ENCODE measurements at regions not wholly inside any gene's neighbourhood (a gene's known extent, or its start where the extent isn't known, plus 50 kb on each side); places are given as distances from the start of the nearest gene placed in this dataset.

DNA sequence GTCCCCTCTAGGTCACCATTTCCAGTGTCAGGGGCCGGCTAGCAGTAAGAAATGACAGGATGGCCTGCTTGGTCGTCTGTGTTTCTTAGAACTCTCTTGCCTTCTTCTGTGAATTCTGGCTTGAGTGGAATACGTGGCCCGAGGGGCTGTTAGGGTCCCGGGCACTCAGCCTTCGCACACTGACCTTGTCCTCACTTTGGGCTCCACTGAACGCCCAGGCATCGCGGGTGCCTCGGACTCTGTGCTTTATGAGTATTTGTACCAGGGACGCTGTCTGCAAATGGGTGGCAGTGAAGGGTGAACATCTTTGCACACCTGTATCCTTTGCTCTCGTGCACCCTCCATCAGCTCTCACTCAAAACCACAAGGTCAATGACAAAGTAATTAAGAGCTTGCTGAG, 123.4 kb upstream of the ANO1 start:
- no peak for DNase-seq

DNA sequence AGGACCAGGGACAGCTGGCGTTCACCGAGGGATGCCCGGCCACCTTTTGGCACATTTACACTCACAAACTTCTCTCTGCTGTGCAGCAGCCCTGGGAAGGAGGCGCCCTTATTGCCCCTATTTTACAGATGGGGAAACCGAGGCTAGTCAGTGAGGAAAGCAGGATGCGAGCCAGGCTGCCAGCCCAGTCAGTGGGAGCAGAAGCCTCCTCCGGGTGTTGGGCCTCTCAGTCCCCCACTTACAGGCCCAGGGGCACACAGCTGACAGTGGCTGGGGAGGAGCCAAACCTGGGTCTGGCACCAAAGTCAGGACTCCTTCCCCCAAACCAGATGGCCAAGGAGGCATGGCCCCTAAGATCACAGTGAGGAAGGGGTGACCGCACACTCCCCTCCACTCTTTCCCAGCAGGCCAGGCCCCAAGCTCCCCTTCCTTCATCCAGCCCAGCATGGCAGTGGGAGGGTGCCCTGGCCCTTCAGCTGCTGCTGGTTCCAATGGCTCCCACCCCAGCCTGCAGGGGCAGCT, 121.4 kb upstream of the ANO1 start:
- DNase-seq: no peak

DNA sequence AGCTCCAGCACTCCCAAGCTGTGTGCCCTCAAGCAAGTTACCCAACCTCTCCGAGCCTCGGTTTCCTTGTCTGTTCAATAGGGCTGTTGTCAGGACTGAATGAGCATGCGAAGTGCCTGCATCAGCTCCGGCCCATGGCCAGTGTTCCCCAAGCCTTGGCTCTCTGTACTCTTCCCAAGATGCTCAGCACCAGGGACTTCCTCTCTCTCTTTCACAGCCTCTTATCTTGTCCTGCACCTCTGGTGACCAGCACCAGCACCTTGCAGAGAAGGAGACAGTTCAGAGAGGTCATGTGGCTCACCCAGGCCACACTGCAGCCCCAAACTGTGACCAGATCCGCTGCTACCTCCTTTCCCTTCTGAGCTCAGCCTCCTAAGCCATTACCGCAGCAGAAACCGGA, 120.3 kb upstream of the ANO1 start:
- no peak for DNase-seq

DNA sequence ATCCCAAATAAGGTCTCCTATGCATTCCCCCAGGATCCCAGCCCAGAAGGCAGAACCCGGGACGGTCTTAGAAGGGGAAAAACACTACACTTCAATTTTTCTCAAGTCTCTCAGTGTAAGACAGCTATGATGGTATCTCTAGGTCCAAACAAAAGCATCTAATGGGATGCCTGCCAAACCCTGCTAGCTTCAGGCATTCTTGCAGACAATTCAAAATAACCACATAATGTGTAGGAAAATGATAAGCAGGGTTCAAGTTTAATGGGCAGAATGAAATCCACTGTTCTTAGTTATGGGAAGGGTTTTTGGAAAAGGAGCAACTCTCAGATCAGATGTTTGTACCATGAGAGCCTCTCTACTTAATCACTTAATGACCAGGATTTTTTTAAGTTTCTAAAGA, 119.8 kb upstream of the ANO1 start:
- no peak for DNase-seq

DNA sequence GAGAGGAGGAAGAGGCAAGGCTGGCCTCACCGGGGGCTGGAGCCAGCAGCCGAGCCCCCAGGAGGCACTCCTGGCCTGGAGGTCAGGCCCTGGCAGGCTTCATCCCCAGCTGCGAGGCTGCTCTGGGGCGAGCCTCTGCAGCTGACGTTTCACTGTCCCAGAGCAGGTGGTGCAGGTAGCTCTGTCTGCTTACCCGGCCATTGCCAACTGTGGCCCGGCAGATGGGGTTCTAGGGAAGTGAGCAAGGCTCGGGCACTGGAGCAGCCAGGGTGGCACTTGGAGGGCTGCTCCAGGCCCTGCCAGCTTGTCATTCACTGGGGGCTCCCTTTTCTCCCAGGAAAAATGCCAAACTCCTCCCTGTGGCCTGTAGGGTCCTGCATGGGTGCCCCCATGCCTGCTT, 118.7 kb upstream of the ANO1 start:
- no peak for DNase-seq

DNA sequence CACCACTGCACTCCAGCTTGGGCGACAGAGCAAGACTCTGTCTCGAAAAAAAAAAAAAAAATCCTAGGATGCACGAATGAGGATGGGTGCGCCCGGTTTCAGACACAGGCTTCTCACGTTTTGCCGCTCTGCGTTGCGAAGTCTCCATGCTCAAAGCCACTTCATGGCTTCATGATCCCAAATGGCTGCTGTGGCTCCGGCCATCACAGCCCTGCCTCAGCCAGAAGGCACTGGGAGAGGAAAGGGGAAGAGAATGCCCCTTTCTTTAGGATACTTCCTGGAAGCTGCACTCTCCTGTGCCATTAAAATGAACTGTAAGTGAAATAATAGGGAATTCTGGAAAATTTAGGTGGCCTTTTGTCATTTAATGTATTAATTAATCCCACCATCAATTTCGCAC, 116.4 kb upstream of the ANO1 start:
- DNase-seq: no peak

DNA sequence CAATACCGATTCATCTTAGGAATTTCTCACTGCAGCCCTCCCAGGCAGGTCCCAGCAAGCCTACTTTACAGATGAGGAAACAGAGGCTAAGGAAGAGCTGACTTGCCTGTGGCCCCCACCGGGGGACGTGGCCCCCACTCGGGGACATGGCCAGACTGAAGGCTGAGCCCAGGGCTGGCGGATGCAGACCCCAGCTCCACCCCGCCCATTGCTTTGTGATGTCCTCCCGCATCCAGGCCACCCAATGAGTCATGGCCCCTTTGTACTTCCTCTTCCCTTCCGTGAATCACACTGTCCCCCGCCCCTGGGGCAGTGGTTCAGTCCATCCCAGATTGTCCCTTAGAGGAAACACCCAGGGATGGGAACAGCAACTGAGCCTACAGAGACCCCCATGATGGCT, 116.0 kb upstream of the ANO1 start:
- DNase-seq: no peak

DNA sequence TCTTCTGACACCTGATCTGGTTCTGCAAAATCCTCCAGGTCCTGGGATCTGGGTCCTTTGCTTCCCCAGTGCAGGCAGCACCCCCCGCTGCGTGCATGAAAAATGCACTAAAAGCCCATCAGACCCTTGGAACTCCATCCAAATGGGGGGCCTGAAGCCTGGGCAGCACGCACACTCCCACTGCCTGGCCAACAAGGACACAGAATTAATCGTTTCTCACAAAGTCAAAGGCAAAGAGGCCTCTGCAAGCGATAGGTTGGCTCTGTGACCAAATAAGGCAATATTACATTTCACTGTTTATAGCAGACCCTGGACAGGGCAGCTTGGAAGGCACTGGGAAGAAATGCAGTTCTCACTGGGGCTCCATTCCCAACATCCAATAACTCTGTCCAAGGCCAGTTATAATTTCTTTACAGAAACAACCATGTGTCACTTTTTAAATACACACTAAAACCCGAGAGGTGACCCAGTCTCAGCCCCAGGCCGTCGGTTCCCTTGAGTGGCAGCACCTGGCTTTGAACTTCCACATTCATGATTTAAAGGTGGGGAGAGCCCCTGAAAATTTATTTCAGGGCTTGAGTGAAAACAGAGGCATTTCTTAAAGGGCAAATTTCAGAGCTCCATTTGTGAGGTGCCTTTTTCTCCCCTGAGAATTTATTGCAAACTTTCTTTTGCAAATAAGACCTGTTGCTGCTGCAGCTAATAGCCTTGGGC, 114.4 kb upstream of the ANO1 start:
- DNase-seq: no peak

DNA sequence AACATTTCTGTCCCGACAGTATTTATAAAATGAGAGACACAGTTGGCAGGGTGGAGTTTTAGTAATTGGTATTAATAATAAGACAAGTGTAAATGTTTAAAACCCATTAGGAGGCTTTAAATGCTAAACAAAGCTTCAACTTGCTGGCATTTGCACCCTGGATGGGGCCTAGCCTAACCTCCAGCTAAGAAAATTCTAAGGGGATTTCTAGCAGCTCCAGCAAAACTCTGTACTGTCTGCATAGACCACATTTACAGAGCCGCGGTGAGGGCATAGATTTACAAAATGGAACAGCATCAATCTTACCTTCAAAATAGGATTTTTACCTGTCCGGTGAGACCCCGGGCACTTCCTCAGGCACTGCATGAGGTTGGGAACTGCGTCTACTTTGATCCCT, 113.9 kb upstream of the ANO1 start:
- no peak for DNase-seq

DNA sequence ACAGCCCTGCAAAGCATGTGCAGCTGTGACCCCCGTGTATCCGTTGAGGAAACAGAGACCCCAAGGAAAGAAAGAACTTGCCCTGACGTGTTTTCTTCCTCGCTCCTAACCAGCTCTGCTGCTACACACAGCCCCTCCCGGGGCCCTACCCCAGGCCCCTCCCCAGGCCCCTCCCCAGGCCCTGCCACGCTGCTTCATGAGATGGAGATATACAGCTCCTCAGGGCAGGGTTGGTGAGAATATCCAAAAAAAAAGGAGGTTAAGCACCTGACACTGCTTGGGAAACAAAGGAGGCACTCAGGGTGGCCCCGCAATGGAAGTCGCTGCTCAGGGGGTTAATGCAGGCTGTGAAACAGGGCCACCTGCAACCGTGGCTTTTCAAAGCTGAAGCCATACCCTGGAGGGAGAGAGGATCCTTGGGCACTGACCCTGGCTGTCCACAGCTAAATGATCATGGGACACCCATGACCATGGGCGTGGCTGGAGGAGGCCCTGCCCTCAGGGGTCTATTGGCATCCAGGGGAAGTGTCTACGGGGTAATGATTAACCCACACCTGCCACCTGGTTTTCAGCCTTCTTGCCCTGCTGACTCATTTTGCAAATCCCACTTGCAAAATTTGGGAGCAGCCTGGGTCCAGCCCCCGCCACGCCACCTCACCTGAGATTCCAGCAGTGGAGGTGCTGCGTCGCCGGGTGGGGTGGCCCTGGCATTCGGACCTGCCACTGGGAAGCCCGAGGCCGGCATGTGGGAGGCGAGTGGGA, 112.1 kb upstream of the ANO1 start:
- DNase-seq: no peak

DNA sequence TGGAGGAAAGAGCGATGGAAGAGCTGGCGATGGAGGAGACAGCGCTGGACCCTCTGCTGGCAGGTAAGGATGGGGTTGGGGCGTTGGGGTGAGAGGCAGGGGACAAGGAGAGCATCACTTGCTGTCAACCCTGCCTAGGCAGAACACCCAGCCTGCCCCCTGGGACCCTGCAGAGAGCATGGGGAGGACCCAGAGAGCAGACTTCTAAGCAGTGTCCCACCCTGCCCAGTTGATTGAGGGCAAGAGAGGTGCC, 111.6 kb upstream of the ANO1 start:
- DNase-seq: no peak

DNA sequence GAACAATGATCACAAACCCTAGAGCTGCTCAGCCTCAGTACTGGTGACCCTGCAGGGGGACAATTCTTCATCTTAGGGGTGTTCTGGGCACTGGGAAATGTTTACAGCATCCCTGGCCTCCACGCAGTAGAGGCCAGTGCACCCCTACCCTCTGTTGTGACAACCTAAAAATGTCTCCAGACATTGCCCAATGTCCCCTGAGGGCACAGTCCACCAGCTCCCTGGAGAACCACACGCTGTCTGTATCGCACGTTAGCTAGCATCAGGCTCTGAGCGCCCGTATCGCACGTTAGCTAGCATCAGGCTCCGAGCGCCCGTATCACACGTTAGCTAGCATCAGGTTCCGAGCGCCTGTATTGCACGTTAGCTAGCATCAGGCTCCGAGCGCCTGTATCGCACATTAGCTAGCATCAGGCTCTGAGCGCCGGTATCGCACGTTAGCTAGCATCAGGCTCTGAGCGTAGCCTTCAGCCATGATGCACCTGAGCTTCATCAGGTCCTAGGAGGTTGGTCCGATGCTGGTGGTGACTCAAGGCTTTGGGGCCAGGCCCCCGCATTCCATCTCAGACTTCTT, 111.1 kb upstream of the ANO1 start:
- DNase-seq: no peak

DNA sequence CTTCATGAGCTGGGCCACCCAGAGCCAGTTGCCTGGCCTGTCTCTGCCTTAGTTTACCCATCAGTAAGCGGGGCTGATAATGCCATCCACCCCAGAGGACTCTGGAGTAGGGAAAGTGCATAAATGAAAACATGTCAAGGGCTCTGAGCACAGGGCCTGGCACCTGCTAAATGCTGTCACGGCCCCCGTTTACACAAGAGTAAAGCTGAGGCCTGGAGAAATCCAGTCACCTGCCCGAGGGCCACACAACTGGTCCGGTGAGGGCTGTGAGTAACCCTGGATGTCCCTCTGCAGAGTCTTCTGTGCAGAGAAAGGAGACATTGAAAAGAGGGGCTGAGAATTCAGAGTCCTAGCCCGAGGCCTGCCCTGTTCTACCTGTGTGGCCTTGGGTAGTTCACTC, 110.6 kb upstream of the ANO1 start:
- DNase-seq: no peak

DNA sequence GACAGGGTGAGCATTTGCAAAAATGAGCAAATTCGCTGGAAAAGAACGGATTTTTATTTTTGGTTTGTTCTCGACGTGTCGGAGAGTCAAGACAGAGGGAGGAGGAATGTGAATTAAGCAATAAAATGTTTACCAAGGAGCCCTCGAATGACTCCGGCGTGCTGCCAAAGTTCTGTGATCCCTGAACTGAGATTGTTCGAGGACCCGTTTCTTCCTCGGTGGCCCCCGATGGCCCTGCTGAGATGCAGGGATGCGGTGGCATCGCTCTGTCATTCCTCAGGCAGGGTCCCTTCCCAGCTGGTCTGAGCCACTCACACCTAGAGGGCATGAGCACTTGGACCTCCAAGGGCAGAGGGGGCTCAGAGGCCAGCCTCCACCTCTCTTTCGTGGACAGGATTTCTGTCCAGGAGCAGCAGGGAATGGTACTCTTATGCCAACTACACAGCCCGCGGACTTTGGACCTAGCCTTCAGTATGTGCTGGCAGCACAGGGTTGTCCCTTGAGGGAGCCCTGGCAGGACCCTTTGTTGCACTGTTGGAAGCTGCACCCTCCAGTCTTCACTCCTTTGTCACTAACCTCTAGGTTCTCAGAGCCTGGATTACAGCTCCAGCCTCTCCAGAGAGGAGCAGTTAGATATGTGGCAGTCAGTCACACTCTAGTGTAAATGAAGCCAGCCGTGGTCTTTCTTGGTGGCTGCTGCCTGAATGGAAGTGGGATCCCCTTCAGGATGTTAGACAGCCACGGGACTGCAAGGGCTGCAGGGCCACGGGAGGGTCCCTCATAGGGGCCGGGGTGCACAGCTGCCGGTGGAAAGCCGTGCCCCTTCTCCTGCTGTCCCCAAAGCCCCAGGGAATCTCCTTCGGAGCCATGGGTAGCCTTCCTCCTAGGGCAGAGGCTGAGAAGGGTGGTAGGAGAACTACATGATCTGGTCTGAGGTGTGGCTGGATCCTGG, 109.4 kb upstream of the ANO1 start:
- DNase-seq: no peak

DNA sequence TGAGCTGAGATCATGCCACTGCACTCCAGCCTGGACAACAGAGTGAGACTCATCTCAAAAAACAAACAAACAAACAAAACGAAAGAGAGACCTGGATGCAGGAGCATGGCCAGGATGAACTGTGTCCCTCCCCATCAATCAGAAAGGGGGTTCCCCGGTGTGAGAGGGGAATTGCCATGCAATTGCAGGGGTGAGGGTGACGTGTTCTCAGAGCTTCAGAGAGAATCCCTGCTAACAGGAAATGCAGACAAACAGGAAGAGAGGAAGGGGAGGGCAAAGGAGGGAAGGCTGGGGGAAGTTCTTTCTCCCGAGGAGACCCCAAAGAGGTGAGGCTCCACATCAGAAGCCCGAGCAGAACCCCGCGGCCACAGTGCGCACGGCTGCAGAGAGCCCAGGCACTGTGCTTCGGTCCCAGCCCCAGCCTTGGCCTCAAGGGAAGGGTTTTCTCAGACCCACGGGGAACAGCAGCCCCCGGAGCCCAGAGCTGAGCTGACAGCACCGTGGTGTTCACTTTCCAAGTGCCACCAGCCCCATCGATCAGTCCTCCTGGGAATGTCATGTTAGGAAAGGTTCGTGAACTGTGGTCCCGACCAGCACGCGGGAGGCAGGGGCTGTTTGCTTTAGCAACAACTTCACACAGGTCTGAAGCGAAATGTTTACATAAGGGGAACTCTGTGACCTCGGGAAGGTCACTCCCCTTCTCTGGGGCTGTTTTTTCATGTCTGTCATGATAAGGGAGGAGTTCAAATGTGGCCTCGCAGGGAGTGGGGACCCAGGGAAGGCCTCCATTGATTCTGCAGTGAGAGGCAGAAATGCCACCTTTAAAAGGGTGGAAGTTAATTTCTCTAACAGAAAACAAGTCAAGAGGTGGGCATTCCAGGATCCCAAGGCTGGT, 108.0 kb upstream of the ANO1 start:
- no peak for DNase-seq

DNA sequence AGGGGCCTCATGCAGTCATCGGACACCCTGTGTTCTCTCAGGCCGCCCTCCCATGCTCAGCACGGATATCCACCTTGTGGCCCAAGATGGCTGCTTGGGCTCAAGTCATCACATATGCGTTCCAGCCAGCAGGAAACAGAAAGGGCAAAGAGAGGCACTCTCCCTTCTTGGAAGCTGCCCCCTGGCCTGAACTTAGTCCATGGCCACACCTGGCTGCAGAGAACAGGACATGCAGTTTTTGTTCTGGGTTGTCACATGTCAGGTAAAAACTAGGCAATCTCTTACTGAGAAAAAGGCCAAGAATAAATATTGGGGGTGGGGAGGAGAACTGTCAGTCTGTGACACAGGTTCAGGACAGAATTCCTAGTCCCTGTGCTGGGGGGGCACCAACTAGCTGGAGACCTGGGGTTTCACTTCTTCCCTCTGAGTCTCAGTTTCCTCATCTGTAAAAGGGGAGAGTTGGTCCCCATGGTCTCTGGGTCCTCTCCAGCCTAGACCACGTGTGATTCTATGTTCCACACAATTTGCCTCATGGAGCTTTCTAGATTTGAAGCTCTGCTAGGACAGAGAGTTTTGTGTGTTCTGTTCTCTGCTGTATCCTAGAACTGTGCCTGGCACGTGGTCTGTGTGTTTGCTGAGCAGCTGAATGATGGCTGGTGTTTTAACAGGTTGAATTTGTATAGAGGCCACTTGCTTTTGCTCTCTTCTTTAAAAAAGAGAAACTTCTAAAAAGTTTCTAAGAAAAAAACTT, 107.2 kb upstream of the ANO1 start:
- no peak for DNase-seq

DNA sequence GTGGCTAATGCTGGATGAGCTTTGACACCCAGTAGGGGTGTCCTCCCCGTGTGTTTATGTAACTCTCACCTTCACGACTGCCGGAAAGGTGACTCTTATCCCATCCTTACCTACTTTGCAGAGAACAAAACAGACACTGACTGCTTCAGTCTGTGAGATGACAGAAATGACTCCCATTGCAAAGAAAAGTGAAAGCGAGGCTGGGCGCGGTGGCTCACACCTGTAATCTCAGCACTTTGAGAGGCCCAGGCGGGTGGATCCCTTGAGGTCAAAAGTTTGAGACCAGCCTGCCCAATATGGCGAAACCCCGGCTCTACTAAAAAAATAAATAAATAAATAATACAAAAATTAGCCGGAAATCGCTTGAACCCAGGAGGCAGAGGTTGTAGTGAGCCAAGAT, 106.4 kb upstream of the ANO1 start:
- no peak for DNase-seq

DNA sequence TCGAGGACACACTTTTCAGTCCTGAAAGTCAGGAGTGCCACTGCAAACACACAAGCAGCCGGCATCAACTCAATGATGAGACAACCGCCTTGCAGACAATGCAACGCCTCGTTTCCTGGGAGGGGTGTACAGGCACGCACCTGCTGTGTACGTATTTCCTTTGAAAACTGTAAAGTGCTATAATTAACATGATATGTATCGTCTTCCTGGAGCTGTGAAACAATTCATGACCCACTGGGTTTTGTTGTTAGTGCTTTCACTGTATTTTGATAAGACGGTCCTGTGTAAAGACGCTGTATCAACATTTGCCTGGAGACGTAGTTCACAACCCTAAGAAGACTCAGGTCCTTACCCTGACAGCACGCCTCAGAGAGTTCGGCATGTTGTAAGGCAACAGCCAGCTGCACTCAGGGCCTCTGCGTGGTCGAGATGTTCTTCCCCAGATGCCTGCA, 105.7 kb upstream of the ANO1 start:
- DNase-seq: no peak

DNA sequence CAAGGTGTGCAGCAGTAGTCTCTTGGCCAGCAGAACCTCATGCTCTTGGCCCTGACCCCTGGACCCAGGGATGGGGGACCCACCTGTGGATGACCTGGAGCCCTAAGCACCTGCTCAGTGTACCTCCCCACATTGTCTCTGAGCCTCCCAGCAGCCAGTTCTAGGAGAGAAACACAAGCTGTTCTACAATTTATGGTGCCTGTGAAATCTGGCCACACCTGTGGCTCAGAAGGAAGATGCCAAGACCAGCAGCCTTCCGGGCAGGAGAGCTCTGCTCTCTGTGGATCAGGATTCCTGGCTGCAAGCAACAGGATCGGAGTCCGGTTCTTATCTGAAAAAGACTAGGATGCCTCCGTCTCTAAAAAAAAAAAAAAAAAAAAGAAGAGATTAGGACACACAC, 103.6 kb upstream of the ANO1 start:
- no peak for DNase-seq

DNA sequence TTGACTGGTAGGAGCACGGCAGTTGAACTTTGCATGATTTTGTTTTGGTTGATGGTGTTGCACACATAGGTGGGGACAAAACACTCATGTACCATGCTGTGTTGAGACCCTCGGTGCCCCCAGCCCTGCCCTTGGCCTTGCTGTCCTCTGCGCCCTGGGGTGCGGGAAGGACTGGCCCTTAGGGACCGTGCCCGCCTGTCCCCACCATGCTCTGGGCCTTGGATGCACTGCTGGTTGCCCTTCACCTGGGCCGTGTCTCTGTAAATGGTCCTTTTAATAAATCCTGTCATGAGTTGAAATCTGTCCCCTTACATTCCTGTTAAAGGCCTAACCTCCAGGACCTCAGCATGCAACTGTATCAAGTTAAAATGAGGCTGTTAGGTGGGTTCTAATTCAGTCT, 102.3 kb upstream of the ANO1 start:
- no peak for DNase-seq

DNA sequence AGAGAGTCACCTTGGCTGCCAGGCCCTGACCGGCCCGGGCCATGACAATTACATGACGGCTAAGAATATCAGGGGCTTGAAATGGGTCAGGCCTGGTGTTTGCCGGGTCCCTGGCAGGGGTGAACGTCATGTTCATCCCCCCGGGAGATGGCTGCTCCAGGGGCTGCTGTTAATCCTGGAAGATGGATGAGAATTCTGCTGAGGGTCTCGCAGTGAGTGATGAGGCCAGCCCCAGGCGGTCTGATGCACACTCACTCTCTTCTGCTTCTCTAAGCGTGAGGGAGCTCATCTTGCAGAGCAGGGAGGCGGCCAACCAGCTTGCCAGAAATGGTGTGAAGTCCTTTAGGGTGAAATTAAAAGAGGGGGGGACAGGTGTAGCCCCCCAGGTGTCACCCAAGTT, 101.3 kb upstream of the ANO1 start:
- DNase-seq: no peak

DNA sequence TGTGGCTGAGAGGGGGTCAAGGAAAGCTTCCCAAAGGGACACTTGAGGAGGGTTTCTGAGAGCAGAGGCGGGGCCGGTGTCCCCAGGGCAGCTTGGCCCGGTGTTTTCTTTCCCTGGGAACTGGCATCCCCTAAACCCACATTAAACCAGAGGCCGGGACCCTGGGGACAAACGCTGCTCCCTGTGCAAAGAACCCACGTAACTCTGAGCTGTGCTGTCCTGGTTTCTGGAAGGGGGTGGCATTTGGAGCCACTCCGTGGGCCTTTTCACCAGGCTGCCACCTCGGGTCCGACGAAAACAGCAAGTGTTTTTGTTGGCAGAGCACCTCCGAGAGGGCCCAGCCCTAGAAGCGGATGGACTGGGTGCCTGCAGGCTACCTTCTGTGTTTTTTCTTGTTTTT, 100.2 kb upstream of the ANO1 start:
- DNase-seq: no peak
